ENCODE measurements at regions not wholly inside any gene's neighbourhood (a gene's known extent, or its start where the extent isn't known, plus 50 kb on each side); places are given as distances from the start of the nearest gene placed in this dataset.
A peak's percentile ranks its signal among the peaks of the same experiment; 100 is the strongest.
"Not testable (repeated sequence)": the region's sequence is repeated elsewhere in the genome, so short reads cannot be mapped to it uniquely, and the experiment has no call there.

DNA sequence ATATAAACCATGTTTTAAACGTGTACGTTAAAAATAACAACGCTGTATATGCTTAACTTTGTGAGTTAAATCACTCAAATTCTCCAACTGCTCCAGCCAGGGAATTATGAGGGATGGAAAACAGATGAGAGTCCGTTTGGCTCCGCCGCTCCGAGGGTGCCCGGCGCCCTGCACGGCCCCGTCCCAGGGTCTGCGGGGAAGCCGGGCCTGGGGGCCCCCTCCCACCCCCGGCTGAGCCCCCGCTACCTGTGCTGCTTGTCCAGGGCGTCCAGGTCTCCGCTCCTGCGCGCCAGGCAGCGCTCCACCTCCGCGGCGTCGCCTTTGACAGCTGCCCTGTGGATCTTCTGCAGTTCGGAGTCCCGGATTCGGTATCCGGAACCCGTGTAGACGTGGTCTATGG, 415.5 kb downstream of the FOXD4L4 start:
- ATAC-seq; intact Hi-C loops (cut with DNase I, micrococcal nuclease); DNase-seq: not testable (repeated sequence)

DNA sequence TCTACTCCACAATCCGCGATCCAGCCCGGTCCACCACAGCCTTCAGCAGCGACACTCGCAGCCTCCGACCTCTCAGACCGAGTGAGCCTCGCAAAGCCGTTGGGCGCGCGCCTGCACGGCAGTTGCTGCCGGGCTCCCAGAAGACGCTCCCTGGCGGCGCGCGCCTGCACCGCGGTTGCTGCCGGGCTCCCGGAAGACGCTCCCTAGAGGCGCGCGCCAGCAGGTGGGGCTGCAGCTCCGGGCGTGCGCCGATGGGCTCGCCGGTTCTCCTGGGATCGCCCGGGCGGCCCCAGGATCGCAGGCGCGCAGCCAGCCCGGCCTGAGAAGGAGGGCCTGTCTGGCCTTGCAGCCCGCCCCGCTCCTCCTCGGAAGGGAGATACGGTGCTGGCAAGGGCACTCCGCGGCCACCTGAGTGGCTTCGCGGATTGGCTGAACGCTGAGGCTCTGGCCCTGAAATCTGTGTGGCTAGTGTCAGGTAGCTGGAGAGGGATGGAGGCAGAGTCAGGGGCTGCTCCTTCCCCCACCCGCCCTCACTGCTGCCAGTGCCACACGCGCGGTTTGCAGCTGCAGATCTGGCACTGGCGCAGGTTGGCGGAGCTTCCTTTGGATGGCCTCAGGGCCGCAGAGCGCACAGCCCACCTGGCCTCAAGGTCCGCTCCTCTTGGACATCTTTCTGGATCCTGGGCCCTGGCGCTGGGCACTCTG, 416.2 kb downstream of the FOXD4L4 start:
- DNase-seq = peak in 1 of 2 donors; percentile 56
- ATAC-seq = peak; percentile 100

DNA sequence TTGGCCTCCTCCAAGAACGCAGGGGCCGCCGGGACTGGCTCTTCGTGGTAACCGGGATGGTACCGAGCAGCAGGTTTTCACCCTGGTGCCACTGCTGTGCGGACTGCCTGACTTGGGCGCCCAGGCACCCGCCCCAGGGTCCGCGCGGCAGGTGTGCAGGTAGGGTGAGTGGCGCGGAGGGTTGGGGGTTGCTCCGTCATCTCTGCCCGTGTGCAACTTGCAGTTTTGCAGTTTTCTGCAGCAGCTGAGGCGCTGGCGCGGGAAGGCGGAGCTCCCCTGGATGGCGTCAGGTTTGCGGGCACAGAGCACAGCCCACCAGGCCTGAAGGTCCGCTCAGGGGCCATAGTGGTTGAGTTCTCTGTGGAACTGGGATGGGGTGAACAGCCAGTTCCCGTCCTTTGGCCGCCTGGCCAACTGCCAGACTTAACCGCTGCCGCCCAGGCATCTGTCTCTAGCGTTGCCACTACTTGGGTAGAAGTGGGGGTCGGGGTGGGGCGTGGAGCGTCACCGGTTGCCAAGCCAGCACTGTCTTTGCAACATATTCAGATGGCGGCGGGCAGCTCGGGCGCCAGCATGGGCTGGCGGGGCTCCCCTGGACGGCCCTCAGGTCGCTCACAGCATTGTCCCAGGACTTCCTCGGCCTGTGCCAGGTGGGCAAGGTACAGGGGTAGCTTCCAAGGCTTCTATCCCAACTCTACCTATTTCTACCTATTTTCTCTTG, 417.2 kb downstream of the FOXD4L4 start:
- intact Hi-C loops (cut with DNase I, micrococcal nuclease); ATAC-seq: not testable (repeated sequence)
- DNase-seq = peak in 1 of 2 donors; percentile 4

More for the DNA sequence above, 416.2 kb downstream of the FOXD4L4 start:
- intact Hi-C loops (cut with DNase I, micrococcal nuclease) = not testable (repeated sequence)

- intact Hi-C loops (cut with DNase I, micrococcal nuclease); ATAC-seq: not testable (repeated sequence)
These were observed 445.4 kb downstream of the FOXD4L4 start for GRCh38 chr9:66182316-66182715.

DNA sequence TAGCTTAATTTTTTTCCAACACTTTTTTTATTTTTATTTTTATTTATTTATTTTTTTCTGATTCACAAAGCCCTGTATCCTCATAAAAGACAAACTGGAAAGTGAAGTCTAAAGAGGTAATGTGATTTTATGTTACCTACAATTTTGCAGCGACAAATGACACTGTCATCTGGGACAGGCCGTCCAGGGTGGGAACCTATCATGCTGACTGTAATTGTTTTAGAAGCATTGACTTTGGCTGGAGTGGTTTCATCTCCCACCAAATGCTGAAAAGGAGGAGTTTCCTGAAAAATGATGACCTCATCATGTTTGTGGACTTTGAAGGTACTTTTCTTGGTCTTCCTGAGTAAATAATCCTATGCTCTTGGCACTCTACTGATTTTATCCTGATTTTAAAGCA, 446.7 kb downstream of the FOXD4L4 start:
- DNase-seq; intact Hi-C loops (cut with DNase I, micrococcal nuclease); ATAC-seq: not testable (repeated sequence)

More at GRCh38 chr9:66182316-66182715, 445.4 kb downstream of the FOXD4L4 start:
- DNase-seq = not testable (repeated sequence)

GRCh38 chr9:66197199-66197598, 460.3 kb downstream of the FOXD4L4 start:
- intact Hi-C loops (cut with DNase I, micrococcal nuclease); DNase-seq; ATAC-seq: not testable (repeated sequence)

DNA sequence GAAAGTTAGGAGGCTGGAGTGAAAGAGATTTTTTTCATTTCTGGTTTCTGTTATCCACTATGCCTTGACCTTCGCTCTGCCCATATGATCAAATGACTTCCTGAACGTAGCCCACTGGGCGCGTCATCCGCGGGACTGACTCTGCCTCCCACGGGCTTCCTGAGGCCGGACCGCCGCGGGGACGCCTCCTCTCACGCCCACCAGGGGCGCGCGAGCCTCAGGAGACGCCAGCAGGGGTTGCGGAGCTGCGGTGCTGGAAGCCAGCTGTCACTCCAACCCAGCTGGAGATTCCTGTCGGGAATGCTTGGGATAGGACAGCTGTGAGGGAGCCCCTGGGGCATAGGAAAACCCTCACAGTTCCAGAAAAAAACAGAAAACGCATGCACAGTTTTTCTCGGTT, 461.5 kb downstream of the FOXD4L4 start:
- DNase-seq; intact Hi-C loops (cut with DNase I, micrococcal nuclease); ATAC-seq: not testable (repeated sequence)

GRCh38 chr9:66206617-66207016, 469.7 kb downstream of the FOXD4L4 start:
- intact Hi-C loops (cut with DNase I, micrococcal nuclease); DNase-seq: not testable (repeated sequence)
- peak; percentile 30 for ATAC-seq

DNA sequence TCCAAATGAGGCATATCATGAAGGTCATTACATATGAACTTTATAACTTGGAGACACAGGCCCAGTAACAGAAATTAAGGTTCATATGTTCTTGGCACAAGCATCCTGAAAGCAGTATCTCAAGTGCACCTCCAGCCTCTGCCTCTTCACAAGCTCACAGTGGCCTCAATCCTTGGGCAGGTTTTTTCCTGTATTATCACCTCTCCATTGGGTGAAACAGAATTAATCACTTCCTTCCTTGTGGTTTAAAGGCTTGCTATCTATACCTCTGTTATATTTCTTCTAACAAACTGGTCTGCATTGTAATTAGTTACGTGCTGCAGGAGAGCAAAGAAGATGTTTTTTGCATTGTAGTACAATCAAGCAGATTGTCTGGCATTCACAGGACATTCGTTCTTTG, 471.0 kb downstream of the FOXD4L4 start:
- intact Hi-C loops (cut with DNase I, micrococcal nuclease); DNase-seq; ATAC-seq: not testable (repeated sequence)

DNA sequence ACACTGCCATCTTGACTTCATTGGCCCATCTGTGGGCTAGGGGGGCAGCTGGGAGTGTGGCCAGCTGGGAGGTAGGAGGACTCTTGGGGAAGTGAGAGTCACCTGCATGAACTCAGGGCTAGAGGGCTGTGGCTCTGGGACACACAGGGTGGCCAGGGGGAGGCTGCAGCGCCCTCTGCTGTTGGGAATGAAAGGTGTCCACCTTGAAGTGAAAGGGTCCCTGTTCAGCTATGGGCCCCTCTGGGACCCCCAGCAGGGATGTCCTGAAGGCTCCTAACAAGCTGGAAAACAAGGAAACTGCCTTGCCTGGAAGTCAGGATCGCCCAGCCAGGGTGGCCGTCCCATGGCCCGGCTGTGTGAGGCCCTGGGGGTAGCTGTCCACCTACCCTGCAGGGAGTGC, 507.8 kb downstream of the FOXD4L4 start:
- intact Hi-C loops (cut with DNase I, micrococcal nuclease); ATAC-seq: not testable (repeated sequence)
- peak in 1 of 2 donors; percentile 4 for DNase-seq

GRCh38 chr9:66245481-66245880, 508.5 kb downstream of the FOXD4L4 start:
- DNase-seq; ATAC-seq; intact Hi-C loops (cut with DNase I, micrococcal nuclease): not testable (repeated sequence)

- DNase-seq; ATAC-seq; intact Hi-C loops (cut with DNase I, micrococcal nuclease): not testable (repeated sequence)
These were observed 520.6 kb downstream of the FOXD4L4 start for GRCh38 chr9:66257581-66257980.

- intact Hi-C loops (cut with DNase I, micrococcal nuclease); DNase-seq; ATAC-seq: not testable (repeated sequence)
These were observed 524.6 kb downstream of the FOXD4L4 start for GRCh38 chr9:66261576-66261975.

- intact Hi-C loops (cut with DNase I, micrococcal nuclease); ATAC-seq: not testable (repeated sequence)
These were observed 526.7 kb downstream of the FOXD4L4 start for GRCh38 chr9:66263621-66264020.

GRCh38 chr9:66264786-66265185, 527.8 kb downstream of the FOXD4L4 start:
- DNase-seq; ATAC-seq; intact Hi-C loops (cut with DNase I, micrococcal nuclease): not testable (repeated sequence)

More at GRCh38 chr9:66263621-66264020, 526.7 kb downstream of the FOXD4L4 start:
- DNase-seq = not testable (repeated sequence)

GRCh38 chr9:66266202-66266601, 529.3 kb downstream of the FOXD4L4 start:
- DNase-seq; ATAC-seq; intact Hi-C loops (cut with DNase I, micrococcal nuclease): not testable (repeated sequence)

DNA sequence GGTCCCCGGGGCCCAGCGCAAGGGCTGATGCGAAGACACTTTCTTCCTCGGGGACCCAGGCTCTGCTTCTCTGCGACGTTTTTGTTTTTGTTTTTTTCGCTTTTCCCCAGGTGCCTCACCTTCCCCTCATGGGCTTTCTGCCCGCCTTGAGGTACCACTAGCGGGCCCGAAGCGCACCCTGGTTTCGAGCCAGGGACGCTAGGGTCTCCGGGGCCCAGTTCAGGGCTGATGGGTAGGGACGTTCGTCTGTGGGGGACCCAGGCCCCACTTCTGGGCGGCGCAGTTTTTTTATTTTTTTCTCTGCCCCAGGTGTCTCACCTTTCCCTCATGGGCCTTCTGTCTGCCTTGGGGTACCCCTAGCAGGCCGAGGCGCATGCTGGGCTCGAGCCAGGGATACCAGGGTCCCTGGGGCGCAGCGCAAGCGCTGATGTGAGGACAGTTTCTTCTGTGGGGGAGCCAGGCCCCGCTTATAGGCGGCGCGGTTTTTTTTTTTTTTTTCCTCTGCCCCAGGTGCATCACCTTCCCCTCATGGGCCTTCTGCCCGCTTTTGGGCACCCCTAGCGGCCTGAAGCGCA, 530.0 kb downstream of the FOXD4L4 start:
- DNase-seq; ATAC-seq; intact Hi-C loops (cut with DNase I, micrococcal nuclease): not testable (repeated sequence)

DNA sequence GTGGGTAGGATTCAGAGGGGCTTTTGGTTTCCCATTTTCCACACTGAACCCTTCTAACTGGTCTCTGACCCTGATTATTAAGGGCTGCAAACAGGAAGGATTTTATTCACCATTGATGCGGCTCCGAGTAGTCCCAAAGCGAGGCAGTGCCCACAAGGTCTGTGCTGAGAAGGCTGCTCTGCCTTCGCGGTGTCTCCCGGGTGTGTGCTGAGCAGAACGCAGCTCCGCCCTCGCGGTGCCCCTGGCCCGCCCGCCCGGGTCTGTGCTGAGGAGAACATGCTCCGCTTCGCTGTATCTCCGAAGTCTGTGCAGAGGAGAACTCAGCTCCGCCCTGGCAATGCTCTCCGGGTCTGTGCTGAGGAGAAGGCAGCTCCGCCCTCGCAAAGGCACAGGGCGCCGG, 530.7 kb downstream of the FOXD4L4 start:
- intact Hi-C loops (cut with DNase I, micrococcal nuclease) = not testable (repeated sequence)

DNA sequence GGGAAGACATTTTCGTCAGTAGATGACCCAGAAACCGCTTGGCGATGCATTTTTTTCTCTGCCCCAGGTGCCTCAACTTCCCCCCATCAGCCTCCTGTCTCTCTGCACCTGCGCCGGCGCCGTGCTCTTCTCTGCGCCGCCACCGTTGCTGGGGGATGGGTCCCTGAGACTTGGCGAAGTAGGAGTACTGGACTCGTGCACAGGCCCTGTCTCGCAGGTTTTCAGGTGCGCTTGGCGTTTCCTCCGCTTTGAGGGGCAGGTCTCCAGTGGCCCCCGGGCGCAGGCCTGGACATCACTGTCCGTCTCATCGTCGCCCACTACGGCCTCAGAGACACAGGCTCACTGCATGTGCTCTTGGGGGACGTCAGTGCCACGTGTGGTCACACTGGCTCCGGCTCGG, 532.1 kb downstream of the FOXD4L4 start:
- intact Hi-C loops (cut with DNase I, micrococcal nuclease); ATAC-seq; DNase-seq: not testable (repeated sequence)

More for the DNA sequence above, 530.7 kb downstream of the FOXD4L4 start:
- ATAC-seq = peak; percentile 34
- DNase-seq = peak in 1 of 2 donors; percentile 9
